Occipital lobe (tissue), 1 donor: ENCODE measurements at regions not wholly inside any gene's neighbourhood (a gene's known extent, or its start where the extent isn't known, plus 50 kb on each side); places are given as distances from the start of the nearest gene placed in this dataset.

ENCODE experiments used
- DNase-seq: peaks from one replicate; lab custom pipeline; 2025; lab: John Stamatoyannopoulos, UW

- no peak for DNase-seq
These were observed 239.2 kb upstream of the SOX9 start for GRCh38 chr17:71881581-71881980.

- no peak for DNase-seq
These were observed 237.6 kb upstream of the SOX9 start for GRCh38 chr17:71883258-71883657.

- DNase-seq = no peak
These were observed 237.0 kb upstream of the SOX9 start for GRCh38 chr17:71883845-71884244.

DNA sequence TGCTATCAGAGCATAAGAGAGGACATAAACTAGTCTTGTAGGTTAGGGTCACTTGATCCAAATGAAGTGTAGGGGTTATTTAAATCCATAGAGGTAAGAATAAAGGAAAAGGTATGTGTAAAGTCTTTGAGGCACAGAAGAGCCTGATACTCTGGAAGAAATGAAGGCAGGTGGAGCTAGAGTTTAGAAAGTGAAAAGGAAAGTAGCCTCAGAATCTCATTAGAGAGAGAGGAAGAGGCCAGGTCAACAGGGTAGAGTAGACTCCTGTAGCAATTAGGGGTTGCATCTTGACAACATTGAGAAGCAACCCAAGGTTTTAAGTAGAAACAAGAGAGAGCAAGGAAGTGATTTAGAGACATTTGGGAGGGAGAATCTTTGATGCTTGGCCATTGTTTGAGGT, 235.2 kb upstream of the SOX9 start:
- no peak for DNase-seq

DNA sequence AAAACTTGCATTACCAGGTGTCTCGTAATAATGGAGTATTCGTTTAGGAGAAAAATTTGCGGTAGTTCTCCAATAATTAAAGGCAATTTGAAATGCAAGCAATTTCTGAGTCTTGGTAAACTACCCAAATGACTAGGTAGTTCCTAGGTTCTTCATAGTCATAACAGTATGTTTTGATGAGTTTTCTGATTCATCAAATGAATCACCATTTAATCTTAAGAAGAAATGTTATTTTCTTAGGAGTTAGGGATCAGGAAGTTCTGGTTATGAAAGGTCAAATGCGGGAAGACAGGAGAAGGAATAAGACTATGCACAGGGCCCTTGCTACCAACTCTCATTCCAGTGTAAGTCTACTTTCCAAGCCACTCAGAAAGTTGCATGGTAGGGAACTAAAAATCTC, 221.5 kb upstream of the SOX9 start:
- no peak for DNase-seq

DNA sequence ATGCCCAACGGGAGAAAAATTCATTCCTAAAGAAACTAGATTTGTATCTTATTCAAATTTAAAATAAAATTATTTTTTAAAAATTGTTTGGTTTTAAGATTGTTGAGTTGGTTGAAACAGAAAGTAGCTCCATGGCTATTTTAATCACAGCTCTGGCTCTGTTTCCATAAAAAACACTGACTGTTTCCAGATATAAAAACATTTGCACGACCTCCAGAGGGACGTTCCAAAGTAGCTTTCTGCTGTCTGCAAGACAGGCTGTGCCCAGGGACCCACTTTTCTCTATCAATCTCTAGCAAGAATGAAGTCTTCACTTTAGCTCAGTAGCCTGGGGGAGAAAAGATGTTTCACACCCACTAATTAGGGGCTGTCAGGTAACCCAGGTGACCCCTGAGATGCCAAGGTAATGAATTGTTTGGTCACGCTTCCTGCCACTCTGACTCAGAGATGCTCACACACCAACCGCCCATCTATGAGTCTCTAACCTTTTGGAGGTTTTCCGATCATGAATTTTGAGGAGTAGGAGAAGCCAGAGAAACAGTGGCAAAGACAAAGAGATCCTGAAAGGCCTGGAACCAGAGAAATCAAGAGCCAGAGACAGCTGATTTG, 220.1 kb upstream of the SOX9 start:
- no peak for DNase-seq

DNA sequence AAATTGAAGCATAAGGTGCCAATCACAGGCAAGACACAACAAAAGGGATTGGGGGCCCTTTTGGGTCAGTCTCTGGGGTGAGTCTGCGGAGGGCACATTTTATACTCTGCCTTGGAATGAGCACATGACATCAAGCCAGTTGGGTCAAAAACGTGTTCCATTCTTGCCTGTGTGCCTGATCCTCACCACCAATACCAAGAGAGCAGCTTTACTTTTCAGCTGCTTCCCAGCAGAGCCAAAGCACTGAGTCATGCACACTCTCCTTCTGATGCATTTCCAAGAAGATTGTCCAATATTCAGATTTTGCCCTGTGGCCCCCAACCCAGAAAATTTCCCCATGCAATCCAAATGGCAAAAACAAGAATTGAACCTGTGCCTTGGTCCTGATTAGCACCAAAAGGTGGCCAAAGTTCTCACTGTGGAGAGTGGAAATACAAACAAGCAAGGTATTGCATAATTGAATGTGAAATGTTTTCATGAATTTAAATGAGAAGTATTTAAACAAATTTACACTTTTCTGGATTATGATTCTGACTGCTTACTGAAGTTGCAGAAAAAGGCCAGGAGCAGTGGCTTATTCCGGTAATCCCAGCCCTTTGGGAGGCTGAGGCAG, 217.8 kb upstream of the SOX9 start:
- no peak for DNase-seq

- DNase-seq = no peak
These were observed 215.3 kb upstream of the SOX9 start for GRCh38 chr17:71905376-71906031.

GRCh38 chr17:71909155-71909554, 211.7 kb upstream of the SOX9 start:
- no peak for DNase-seq

GRCh38 chr17:71910002-71910401, 210.8 kb upstream of the SOX9 start:
- DNase-seq = no peak

DNA sequence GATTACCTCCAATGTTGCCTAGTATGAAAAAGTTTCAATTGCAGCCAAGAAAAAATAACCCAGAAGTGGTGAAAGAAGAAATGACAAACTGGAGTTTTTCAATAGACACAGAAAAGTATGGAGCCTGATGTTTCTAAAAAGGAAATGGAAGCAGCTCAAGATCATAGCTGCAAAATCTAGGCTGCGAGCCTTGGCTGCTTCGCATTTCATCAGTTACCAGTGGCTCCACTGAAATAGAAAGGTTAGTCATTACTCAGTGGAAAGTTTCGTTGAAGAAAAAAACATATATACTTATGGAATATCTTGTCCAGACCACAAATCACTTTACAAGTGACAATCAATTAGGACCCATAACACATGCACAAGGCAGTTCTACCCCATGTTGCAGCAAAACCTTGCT, 206.8 kb upstream of the SOX9 start:
- DNase-seq = no peak

GRCh38 chr17:71914812-71915211, 206.0 kb upstream of the SOX9 start:
- DNase-seq = no peak

DNA sequence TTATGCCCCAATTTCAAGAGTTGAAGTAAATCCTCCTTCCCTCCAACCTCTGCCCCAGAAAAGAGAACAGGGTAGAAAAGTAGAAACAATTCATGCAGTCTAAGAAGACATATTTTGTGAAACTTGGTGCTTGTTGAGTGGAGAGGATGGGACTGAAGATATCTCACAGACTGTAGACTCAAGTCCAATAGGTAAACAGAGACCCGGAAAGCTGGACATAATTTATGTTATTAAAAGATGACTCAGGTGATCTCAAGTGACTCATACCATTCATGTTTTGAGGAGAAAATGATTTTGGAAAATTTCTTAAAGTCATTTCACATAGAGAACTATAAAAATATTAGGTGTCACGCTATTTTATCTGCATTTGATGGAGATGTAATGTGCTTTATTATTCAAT, 203.1 kb upstream of the SOX9 start:
- DNase-seq = no peak

DNA sequence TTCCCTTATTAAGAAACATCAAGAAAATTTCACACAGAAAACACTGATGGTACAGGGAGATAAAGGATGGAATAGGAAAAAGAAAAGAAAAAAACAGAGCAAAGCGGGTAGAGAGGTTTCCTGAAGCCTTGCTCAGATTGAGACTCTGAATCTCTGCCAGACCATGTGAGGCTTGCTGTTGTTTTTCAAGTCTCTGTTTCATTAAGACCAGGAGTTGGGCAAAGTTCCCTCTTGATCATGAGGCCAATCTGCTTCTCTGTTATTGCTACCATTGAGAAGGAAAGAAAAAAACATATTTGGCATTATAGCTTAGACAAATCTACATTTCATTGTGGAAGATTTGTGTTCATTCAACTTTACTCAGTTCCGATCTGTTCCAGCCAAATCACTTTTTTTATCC, 201.6 kb upstream of the SOX9 start:
- DNase-seq = no peak

GRCh38 chr17:71919896-71920295, 200.9 kb upstream of the SOX9 start:
- no peak for DNase-seq

- DNase-seq = no peak
These were observed 199.0 kb upstream of the SOX9 start for GRCh38 chr17:71921796-71922195.

DNA sequence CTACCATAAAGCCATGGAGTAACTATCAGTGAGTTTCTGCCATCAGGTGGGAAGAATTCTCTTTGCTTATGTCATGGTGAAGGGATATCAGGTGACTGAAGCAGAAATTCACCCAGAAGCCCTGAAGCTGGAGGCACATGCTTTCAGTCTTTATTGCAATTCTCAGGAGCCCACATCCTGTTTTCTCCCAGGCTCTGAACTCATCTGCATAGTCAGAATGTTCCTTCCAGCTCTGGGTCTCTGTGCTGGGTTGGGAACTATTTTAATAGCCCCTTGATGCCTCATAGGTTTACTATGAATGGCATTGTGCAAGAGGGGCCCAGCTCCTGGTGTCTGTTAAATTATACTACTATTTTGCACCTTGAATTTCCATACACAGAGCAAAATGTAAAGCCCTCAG, 198.4 kb upstream of the SOX9 start:
- DNase-seq = no peak

GRCh38 chr17:71926746-71927398, 193.9 kb upstream of the SOX9 start:
- no peak for DNase-seq

GRCh38 chr17:71933306-71933705, 187.5 kb upstream of the SOX9 start:
- no peak for DNase-seq

GRCh38 chr17:71934520-71934919, 186.3 kb upstream of the SOX9 start:
- DNase-seq = no peak

GRCh38 chr17:71935341-71935740, 185.5 kb upstream of the SOX9 start:
- no peak for DNase-seq

GRCh38 chr17:71936977-71937376, 183.8 kb upstream of the SOX9 start:
- DNase-seq = no peak

- DNase-seq = no peak
These were observed 182.9 kb upstream of the SOX9 start for GRCh38 chr17:71937914-71938313.
